GM21381 (cell line): ENCODE measurements at regions not wholly inside any gene's neighbourhood (a gene's known extent, or its start where the extent isn't known, plus 50 kb on each side); places are given as distances from the start of the nearest gene placed in this dataset.

ENCODE experiments used
- ATAC-seq: cut with Tn5 transposase; IDR thresholded peaks from one replicate; pipeline ENCODE4 v1.9.1; 2021; ENCODE audit warnings: mild to moderate bottlenecking, moderate library complexity; ENCODE audit not compliant: unreplicated experiment

GRCh38 chr2:163281717-163282116 lies 443.1 kb upstream of the KCNH7 start:
- no peak for ATAC-seq

- no peak for ATAC-seq
These were observed 430.9 kb upstream of the KCNH7 start for GRCh38 chr2:163269374-163270021.

- no peak for ATAC-seq
These were observed 428.2 kb upstream of the KCNH7 start for GRCh38 chr2:163266772-163267171.

GRCh38 chr2:163265562-163265961 lies 427.0 kb upstream of the KCNH7 start:
- no peak for ATAC-seq

GRCh38 chr2:163264341-163264740 lies 425.8 kb upstream of the KCNH7 start:
- ATAC-seq, result no peak

GRCh38 chr2:163259489-163259888 lies 420.9 kb upstream of the KCNH7 start:
- no peak for ATAC-seq

GRCh38 chr2:163255086-163255485 lies 416.5 kb upstream of the KCNH7 start:
- no peak for ATAC-seq

- ATAC-seq, result no peak
These were observed 415.2 kb upstream of the KCNH7 start for GRCh38 chr2:163253621-163254285.

- ATAC-seq, result no peak
These were observed 413.6 kb upstream of the KCNH7 start for GRCh38 chr2:163252199-163252598.

- ATAC-seq, result no peak
These were observed 410.0 kb upstream of the KCNH7 start for GRCh38 chr2:163248376-163249253.

- no peak for ATAC-seq
These were observed 409.3 kb upstream of the KCNH7 start for GRCh38 chr2:163247847-163248220.

- no peak for ATAC-seq
These were observed 408.7 kb upstream of the KCNH7 start for GRCh38 chr2:163247156-163247846.

GRCh38 chr2:163246135-163246534 lies 407.6 kb upstream of the KCNH7 start:
- no peak for ATAC-seq

GRCh38 chr2:163236553-163236952 lies 398.0 kb upstream of the KCNH7 start:
- no peak for ATAC-seq

- no peak for ATAC-seq
These were observed 393.1 kb upstream of the KCNH7 start for GRCh38 chr2:163231666-163232065.

GRCh38 chr2:163213661-163214081 lies 375.1 kb upstream of the KCNH7 start:
- no peak for ATAC-seq

GRCh38 chr2:163210430-163210918 lies 371.9 kb upstream of the KCNH7 start:
- ATAC-seq, result no peak

- no peak for ATAC-seq
These were observed 369.3 kb upstream of the KCNH7 start for GRCh38 chr2:163207693-163208370.

GRCh38 chr2:163205589-163206254 lies 367.2 kb upstream of the KCNH7 start:
- no peak for ATAC-seq

GRCh38 chr2:163200741-163201140 lies 362.2 kb upstream of the KCNH7 start:
- ATAC-seq, result no peak
